Lung (tissue), 11 donors: ENCODE measurements at regions not wholly inside any gene's neighbourhood (a gene's known extent, or its start where the extent isn't known, plus 50 kb on each side); places are given as distances from the start of the nearest gene placed in this dataset.

Source experiments
- ATAC-seq: fragments of 200-7000 bp; cut with Tn5 transposase; one replicate; pipeline ENCODE4 v1.9.1; 2020; ENCODE audit warnings: moderate number of reproducible peaks; ENCODE audit not compliant: insufficient read depth, low FRiP score
- DNase-seq, 3 donors: peaks; one replicate each; pipeline ENCODE4 v3.0.0-alpha.2; 2013 to 2017
- H3K27ac ChIP-seq, 2 donors: one replicate each; pipeline ENCODE4 v1.5.1; 2013; ENCODE audit warnings: mild to moderate bottlenecking in 2 of 2, moderate library complexity in 2 of 2, control low read depth in 1 of 2, inconsistent platforms in 1 of 2, low read depth in 1 of 2, low read length in 1 of 2
- H3K27me3 ChIP-seq, 3 donors: one replicate each; pipeline ENCODE4 v1.5.1; 2013; ENCODE audit warnings: low read length in 2 of 3; ENCODE audit not compliant: control insufficient read depth in 3 of 3, insufficient read depth in 3 of 3
- H3K36me3 ChIP-seq, 4 donors: one replicate each; pipeline ENCODE4 v1.5.1; 2013; ENCODE audit warnings: low read length in 4 of 4, mild to moderate bottlenecking in 1 of 4, moderate library complexity in 1 of 4; ENCODE audit not compliant: control insufficient read depth in 4 of 4, insufficient read depth in 4 of 4
- H3K4me1 ChIP-seq, 5 donors: one replicate each; pipeline ENCODE4 v1.5.1; 2013; ENCODE audit warnings: low read length in 5 of 5, mild to moderate bottlenecking in 2 of 5, moderate library complexity in 1 of 5; ENCODE audit not compliant: control insufficient read depth in 5 of 5, insufficient read depth in 5 of 5
- H3K4me3 ChIP-seq: one replicate; pipeline ENCODE4 v1.5.1; 2013; ENCODE audit warnings: mild to moderate bottlenecking, control low read depth, moderate library complexity
- H3K9ac ChIP-seq, 2 donors: one replicate each; pipeline ENCODE4 v1.5.1; 2013; ENCODE audit warnings: low read length in 2 of 2, control low read depth in 1 of 2; ENCODE audit not compliant: insufficient read depth in 1 of 2
- H3K9me3 ChIP-seq, 4 donors: one replicate each; pipeline ENCODE4 v1.5.1; 2013; ENCODE audit warnings: low read length in 3 of 4, mild to moderate bottlenecking in 1 of 4, moderate library complexity in 1 of 4; ENCODE audit not compliant: control insufficient read depth in 4 of 4, insufficient read depth in 3 of 4
- WGBS, 2 donors: extraction: QIAGEN DNeasy Blood & Tissue Kit; methylation state at CpG; one replicate each; pipeline ENCODE4 v1.1.7; 2013; 5-methylcytosine and 5-hydroxymethylcytosine counted together
- TF ChIP-seq, protein P1 (sequence below): IDR thresholded peaks from 2 replicates; pipeline ENCODE4 v1.5.1; 2012; ENCODE audit warnings: mild to moderate bottlenecking; ENCODE audit errors: control extremely low read depth, extremely low read depth
- donor health status: control.
- donor health status: control.
- donor health status: Bipolar disorder and iron deficiency.
- donor health status: healthy.
- donor health status: DM: yes; HTN: yes; CAD: no.

DNA sequence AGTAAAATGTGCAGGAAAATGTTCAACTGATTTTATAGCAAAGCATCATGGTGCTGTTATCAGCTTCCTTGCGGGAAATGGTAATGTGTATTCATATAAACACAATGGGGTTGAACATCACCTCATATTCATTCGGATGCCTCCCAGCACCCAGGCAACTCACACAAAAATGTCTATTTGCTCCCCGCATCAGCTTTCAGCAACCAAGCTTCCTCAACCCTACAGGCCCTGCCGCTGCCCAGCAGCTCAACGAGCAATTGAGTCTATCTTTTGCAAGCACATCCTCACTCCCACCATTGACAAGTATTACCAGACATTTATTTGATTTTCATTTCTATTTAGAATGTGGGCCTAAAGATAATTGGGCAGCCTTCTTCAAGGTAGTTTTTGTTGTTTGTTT lies 2161.4 kb upstream of the PIK3C3 start:
- ATAC-seq: no peak
- Histone ChIP-seq H3K9ac (no peak overlapping the region), H3K36me3 (no peaks in the 10 kb centered on the region), H3K4me1 (peaks cover 0 to 5% (median 0%) of the 10 kb centered on the region in 5 donors), H3K9me3 (no peaks in the 10 kb centered on the region), H3K27me3 (no peaks in the 10 kb centered on the region), H3K4me3 (no peak overlapping the region), H3K27ac (no peak overlapping the region)
- WGBS, 2 donors: 90 to 91% methylated on average over 5 of the region's 5 CpGs
- TF ChIP-seq, protein P1, sequence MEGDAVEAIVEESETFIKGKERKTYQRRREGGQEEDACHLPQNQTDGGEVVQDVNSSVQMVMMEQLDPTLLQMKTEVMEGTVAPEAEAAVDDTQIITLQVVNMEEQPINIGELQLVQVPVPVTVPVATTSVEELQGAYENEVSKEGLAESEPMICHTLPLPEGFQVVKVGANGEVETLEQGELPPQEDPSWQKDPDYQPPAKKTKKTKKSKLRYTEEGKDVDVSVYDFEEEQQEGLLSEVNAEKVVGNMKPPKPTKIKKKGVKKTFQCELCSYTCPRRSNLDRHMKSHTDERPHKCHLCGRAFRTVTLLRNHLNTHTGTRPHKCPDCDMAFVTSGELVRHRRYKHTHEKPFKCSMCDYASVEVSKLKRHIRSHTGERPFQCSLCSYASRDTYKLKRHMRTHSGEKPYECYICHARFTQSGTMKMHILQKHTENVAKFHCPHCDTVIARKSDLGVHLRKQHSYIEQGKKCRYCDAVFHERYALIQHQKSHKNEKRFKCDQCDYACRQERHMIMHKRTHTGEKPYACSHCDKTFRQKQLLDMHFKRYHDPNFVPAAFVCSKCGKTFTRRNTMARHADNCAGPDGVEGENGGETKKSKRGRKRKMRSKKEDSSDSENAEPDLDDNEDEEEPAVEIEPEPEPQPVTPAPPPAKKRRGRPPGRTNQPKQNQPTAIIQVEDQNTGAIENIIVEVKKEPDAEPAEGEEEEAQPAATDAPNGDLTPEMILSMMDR: no peak
- DNase-seq: no peak

DNA sequence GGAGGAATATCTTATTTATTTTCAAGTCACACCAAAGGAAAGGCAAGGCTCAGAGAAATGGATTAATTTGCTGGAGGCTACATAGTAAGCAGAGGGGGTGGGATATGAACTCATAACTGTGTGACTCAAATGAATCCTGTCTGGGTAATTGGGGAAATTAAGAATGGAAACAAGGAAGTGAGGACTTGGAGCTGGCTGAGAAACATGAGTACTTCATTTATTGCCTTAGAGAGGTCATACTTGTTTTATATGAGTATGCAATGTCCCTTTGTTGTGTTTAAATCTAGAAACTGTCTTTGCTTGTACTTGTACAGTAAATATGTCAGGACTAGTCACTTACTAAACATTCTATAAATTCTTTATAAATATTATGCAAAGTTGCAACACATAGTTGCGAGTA lies 2166.7 kb upstream of the PIK3C3 start:
- Histone ChIP-seq H3K36me3 (no peaks in the 10 kb centered on the region), H3K9me3 (no peaks in the 10 kb centered on the region), H3K4me1 (peaks cover 0 to 17% (median 10%) of the 10 kb centered on the region in 5 donors), H3K27ac (no peak overlapping the region), H3K9ac (no peak overlapping the region), H3K27me3 (no peaks in the 10 kb centered on the region), H3K4me3 (no peak overlapping the region)
- ATAC-seq (no peak), DNase-seq (no peak)
- 92 to 94% methylated on average over 1 of the region's 1 CpG for WGBS, 2 donors
- TF ChIP-seq, protein P1: no peak

DNA sequence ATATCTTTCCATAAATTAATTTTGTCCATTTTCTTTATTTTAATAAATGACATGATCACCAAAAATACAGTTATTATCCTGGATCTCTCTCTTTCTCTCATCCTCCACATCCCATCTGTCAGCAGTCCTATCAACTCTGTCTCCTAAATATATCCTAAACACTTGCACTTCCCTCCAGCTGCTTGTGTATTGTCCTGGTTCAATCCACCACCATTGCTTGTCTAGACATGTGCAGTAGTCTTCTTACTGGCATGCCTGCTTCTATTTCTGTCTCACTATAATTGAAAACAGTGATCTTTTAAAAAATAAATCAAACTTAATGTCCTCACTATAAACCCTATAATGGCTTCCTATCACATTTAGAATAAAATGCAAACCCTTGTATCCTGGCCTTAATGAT lies 2168.6 kb upstream of the PIK3C3 start:
- TF ChIP-seq, protein P1: no peak
- Histone ChIP-seq H3K4me1 (peaks cover 0 to 19% (median 14%) of the 10 kb centered on the region in 5 donors), H3K9me3 (no peaks in the 10 kb centered on the region), H3K36me3 (no peaks in the 10 kb centered on the region), H3K27me3 (no peaks in the 10 kb centered on the region), H3K27ac (no peak overlapping the region), H3K4me3 (no peak overlapping the region), H3K9ac (no peak overlapping the region)
- DNase-seq (no peak), ATAC-seq (no peak)

DNA sequence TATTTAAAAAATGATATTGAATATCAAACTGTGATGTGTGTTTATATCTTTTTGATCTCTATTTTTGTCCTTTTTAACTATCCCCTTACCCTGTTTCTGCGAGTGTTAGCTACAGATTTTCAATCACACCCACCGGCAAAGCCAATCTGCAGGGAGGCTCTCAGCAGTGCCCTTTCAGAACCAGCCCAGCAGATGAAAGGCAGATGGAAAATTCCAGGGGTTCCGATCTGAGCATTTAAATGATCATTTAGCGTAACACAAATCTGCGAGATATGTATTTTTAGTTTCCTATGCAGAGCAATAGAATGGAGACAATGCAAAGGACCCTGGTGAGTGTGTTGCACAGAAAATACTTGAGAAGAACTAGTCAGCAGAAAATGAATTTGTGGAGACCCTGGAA lies 2170.5 kb upstream of the PIK3C3 start:
- Histone ChIP-seq H3K4me3 (no peak overlapping the region), H3K27ac (no peak overlapping the region), H3K4me1 (peaks cover 0 to 20% (median 16%) of the 10 kb centered on the region in 5 donors), H3K9me3 (no peaks in the 10 kb centered on the region), H3K36me3 (no peaks in the 10 kb centered on the region), H3K27me3 (no peaks in the 10 kb centered on the region), H3K9ac (peak overlapping the region in 1 of 2 donors; percentile 61)
- ATAC-seq: no peak
- DNase-seq: no peak
- TF ChIP-seq, protein P1: no peak
- WGBS, 2 donors: 83 to 88% methylated on average over 5 of the region's 5 CpGs
